Smooth muscle cell (in vitro differentiated cells): ENCODE measurements at regions not wholly inside any gene's neighbourhood (a gene's known extent, or its start where the extent isn't known, plus 50 kb on each side); places are given as distances from the start of the nearest gene placed in this dataset.
A peak's percentile ranks its signal among the peaks of the same experiment; 100 is the strongest.

Experiments
- DNase-seq: peaks from one replicate; lab custom pipeline; 2025; ENCODE audit not compliant: unreplicated experiment; lab: John Stamatoyannopoulos, UW
- H2AFZ ChIP-seq: fragments of 200-600 bp; sonication (generic); 2 replicates; pipeline ENCODE4 v1.6.0; 2016; ENCODE audit warnings: antibody characterized with exemption, low read depth, mild to moderate bottlenecking
- H3F3A ChIP-seq: fragments of 200-600 bp; sonication (generic); 2 replicates; pipeline ENCODE4 v1.6.0; 2017; ENCODE audit warnings: antibody characterized with exemption, low read depth
- H3K27ac ChIP-seq: fragments of 200-600 bp; sonication (generic); 2 replicates; pipeline ENCODE4 v1.5.1; 2016; ENCODE audit warnings: low read depth, mild to moderate bottlenecking
- H3K27me3 ChIP-seq: fragments of 200-600 bp; sonication (generic); 2 replicates; pipeline ENCODE4 v1.6.1; 2016; ENCODE audit warnings: low read depth, mild to moderate bottlenecking
- H3K36me3 ChIP-seq: fragments of 200-600 bp; sonication (generic); 2 replicates; pipeline ENCODE4 v1.5.1; 2016; ENCODE audit warnings: low read depth
- H3K4me1 ChIP-seq: fragments of 200-600 bp; sonication (generic); 2 replicates; pipeline ENCODE4 v1.5.1; 2016; ENCODE audit warnings: low read depth
- H3K4me2 ChIP-seq: fragments of 200-600 bp; sonication (generic); 2 replicates; pipeline ENCODE4 v1.6.0; 2016; ENCODE audit warnings: mild to moderate bottlenecking
- H3K4me3 ChIP-seq: fragments of 200-600 bp; sonication (generic); 2 replicates; pipeline ENCODE4 v1.5.1; 2016; ENCODE audit warnings: mild to moderate bottlenecking
- H3K79me2 ChIP-seq: fragments of 200-600 bp; sonication (generic); 2 replicates; pipeline ENCODE4 v1.6.0; 2016; ENCODE audit warnings: low read depth, mild to moderate bottlenecking
- H3K9ac ChIP-seq: fragments of 200-600 bp; sonication (generic); 2 replicates; pipeline ENCODE4 v1.6.0; 2016; ENCODE audit warnings: low read depth
- H3K9me3 ChIP-seq: fragments of 200-600 bp; sonication (generic); replicated peaks from 2 replicates; pipeline ENCODE4 v1.5.1; 2016; ENCODE audit warnings: low read depth
- H4K20me1 ChIP-seq: fragments of 200-600 bp; sonication (generic); 2 replicates; pipeline ENCODE4 v1.6.0; 2016; ENCODE audit warnings: low read depth
- CTCF ChIP-seq: fragments of 200-600 bp; sonication (generic); IDR thresholded peaks from 2 replicates; pipeline ENCODE4 v1.5.1; 2017; ENCODE audit warnings: borderline replicate concordance, mild to moderate bottlenecking, antibody characterized with exemption; ENCODE audit not compliant: insufficient read depth, poor library complexity, severe bottlenecking
- WGBS: methylation state at CpG from one replicate; pipeline ENCODE4 v1.1.7; 2016; ENCODE audit warnings: low lambda C conversion rate; 5-methylcytosine and 5-hydroxymethylcytosine counted together

- Histone ChIP-seq H3K4me3 (peak overlapping the region; percentile 92), H3K4me2 (peak overlapping the region; percentile 88), H3F3A (peaks cover 7% of the 10 kb centered on the region), H3K79me2 (no peaks in the 10 kb centered on the region), H3K4me1 (peaks cover 30% of the 10 kb centered on the region), H4K20me1 (no peaks in the 10 kb centered on the region), H3K9ac (no peak overlapping the region), H2AFZ (no peak overlapping the region), H3K9me3 (no peaks in the 10 kb centered on the region), H3K27me3 (no peaks in the 10 kb centered on the region), H3K27ac (peak overlapping the region; percentile 95), H3K36me3 (no peaks in the 10 kb centered on the region)
- TF ChIP-seq CTCF: no peak
- WGBS: 96% methylated on average over 4 of the region's 4 CpGs
- DNase-seq: no peak
These were observed 416.8 kb upstream of the NAALADL2 start for GRCh38 chr3:174442302-174442682.

DNA sequence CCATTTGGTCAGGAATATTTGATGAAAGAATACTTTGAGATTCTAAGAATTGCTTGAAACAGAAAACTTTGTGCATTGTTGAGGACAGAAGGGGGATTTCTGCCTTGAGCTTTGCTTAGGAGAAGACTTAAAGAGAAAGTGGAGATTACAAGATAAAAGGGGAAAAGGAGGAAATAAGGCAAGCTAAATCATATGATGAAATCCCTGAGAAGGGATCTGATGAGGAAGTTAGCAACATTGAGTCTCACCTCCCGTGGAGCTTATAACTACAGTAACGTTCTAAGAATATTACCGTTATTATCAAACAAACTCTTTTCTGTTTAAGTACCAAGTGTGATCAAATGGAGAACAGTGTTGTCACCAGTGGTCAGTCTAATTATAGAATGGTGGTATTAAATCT lies 414.7 kb upstream of the NAALADL2 start:
- no peaks in the 10 kb centered on the region for H4K20me1 ChIP-seq
- peaks cover 15% of the 10 kb centered on the region for H3K4me1 ChIP-seq
- no peaks in the 10 kb centered on the region for H3K79me2 ChIP-seq
- H3K27ac ChIP-seq: no peak overlapping the region
- no peaks in the 10 kb centered on the region for H3K36me3 ChIP-seq
- H3K4me3 ChIP-seq: no peak overlapping the region
- H2AFZ ChIP-seq: no peak overlapping the region
- H3K9ac ChIP-seq: no peak overlapping the region
- DNase-seq: no peak
- no peaks in the 10 kb centered on the region for H3K27me3 ChIP-seq
- H3F3A ChIP-seq: peaks cover 7% of the 10 kb centered on the region
- no peak for TF ChIP-seq CTCF
- no peaks in the 10 kb centered on the region for H3K9me3 ChIP-seq
- 100% methylated on average over 3 of the region's 3 CpGs for WGBS
- no peak overlapping the region for H3K4me2 ChIP-seq

DNA sequence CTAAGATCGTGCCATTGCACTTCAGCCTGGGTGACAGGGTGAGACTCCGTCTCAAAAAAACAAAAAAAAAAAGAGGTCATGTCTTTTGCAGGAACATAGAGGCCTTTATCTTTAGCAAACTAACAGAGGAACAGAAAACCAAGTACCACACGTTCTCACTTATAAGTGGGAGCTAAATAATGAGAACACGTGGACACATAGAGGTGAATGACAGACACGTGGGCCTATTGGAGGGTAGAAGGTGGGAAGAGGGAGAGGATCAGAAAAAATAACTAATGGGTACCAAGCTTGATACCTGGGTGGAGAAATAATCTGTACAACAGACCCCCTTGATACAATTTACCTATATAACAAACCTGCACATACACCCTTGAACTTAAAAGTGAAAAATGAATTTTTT lies 401.4 kb upstream of the NAALADL2 start:
- Histone ChIP-seq H3K4me1 (no peaks in the 10 kb centered on the region), H3F3A (no peaks in the 10 kb centered on the region), H2AFZ (no peak overlapping the region), H4K20me1 (no peaks in the 10 kb centered on the region), H3K27ac (no peak overlapping the region), H3K4me2 (no peak overlapping the region), H3K79me2 (no peaks in the 10 kb centered on the region), H3K27me3 (no peaks in the 10 kb centered on the region), H3K9me3 (no peaks in the 10 kb centered on the region), H3K9ac (no peak overlapping the region), H3K36me3 (no peaks in the 10 kb centered on the region), H3K4me3 (no peak overlapping the region)
- WGBS: 89% methylated on average over 5 of the region's 5 CpGs
- no peak for DNase-seq
- no peak for TF ChIP-seq CTCF

- WGBS: 48% methylated on average over 1 of the region's 1 CpG
- no peaks in the 10 kb centered on the region for H3F3A ChIP-seq
- no peaks in the 10 kb centered on the region for H4K20me1 ChIP-seq
- no peaks in the 10 kb centered on the region for H3K4me1 ChIP-seq
- no peak overlapping the region for H3K4me3 ChIP-seq
- no peak for DNase-seq
- H3K27me3 ChIP-seq: no peaks in the 10 kb centered on the region
- H3K4me2 ChIP-seq: no peak overlapping the region
- no peaks in the 10 kb centered on the region for H3K79me2 ChIP-seq
- H3K27ac ChIP-seq: no peak overlapping the region
- H2AFZ ChIP-seq: no peak overlapping the region
- no peaks in the 10 kb centered on the region for H3K9me3 ChIP-seq
- no peaks in the 10 kb centered on the region for H3K36me3 ChIP-seq
- no peak overlapping the region for H3K9ac ChIP-seq
- no peak for TF ChIP-seq CTCF
These were observed 398.3 kb upstream of the NAALADL2 start for GRCh38 chr3:174460831-174461230.
